ENCODE measurements at regions not wholly inside any gene's neighbourhood (a gene's known extent, or its start where the extent isn't known, plus 50 kb on each side); places are given as distances from the start of the nearest gene placed in this dataset.

DNA sequence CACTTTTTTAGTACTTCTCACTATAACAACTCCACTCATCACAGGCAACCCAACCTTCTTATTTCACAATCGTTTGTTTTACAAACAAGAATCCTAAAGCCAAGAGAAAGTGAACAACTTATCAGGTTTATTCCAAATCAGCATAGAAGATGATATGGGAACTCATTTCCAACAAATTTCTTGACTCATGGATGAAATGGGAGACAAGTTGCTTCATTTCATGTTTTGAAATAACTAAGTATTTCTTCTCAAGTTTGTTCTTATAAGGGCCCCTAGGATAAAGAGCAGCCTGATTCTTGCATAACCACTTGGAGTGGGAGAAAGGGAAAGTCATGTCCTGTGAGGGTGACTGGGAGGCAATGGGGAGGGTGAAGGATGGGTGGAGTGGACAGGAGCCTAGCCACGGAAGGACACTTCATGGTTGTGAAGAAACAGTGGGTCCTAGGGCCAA lies 168.3 kb downstream of the DUSP6 start:
- TF ChIP-seq, protein P1, sequence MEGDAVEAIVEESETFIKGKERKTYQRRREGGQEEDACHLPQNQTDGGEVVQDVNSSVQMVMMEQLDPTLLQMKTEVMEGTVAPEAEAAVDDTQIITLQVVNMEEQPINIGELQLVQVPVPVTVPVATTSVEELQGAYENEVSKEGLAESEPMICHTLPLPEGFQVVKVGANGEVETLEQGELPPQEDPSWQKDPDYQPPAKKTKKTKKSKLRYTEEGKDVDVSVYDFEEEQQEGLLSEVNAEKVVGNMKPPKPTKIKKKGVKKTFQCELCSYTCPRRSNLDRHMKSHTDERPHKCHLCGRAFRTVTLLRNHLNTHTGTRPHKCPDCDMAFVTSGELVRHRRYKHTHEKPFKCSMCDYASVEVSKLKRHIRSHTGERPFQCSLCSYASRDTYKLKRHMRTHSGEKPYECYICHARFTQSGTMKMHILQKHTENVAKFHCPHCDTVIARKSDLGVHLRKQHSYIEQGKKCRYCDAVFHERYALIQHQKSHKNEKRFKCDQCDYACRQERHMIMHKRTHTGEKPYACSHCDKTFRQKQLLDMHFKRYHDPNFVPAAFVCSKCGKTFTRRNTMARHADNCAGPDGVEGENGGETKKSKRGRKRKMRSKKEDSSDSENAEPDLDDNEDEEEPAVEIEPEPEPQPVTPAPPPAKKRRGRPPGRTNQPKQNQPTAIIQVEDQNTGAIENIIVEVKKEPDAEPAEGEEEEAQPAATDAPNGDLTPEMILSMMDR (conservative IDR thresholded peaks at IDR 0.05; ENCODE audit: low read length), result no peak
- no peak for TF ChIP-seq EZH2phosphoT487 (IDR thresholded peaks at IDR 0.05; ENCODE audit: borderline replicate concordance, low read depth, low read length)
